Osteocyte (in vitro differentiated cells): ENCODE measurements at regions not wholly inside any gene's neighbourhood (a gene's known extent, or its start where the extent isn't known, plus 50 kb on each side); places are given as distances from the start of the nearest gene placed in this dataset.

Experiments used
- DNase-seq: peaks from one replicate; pipeline ENCODE4 v3.0.0; 2021; ENCODE audit warnings: mixed read lengths; ENCODE audit not compliant: unreplicated experiment; ENCODE audit errors: extremely low spot score
- H3K27ac Mint-ChIP-seq: one replicate; pipeline ENCODE4 v1.8.0; 2021; ENCODE audit warnings: mild to moderate bottlenecking, mixed read lengths; ENCODE audit not compliant: unreplicated experiment
- H3K27me3 Mint-ChIP-seq: one replicate; pipeline ENCODE4 v1.8.0; 2021; ENCODE audit warnings: mixed read lengths; ENCODE audit not compliant: unreplicated experiment
- H3K36me3 Mint-ChIP-seq: one replicate; pipeline ENCODE4 v1.8.0; 2021; ENCODE audit warnings: mixed read lengths; ENCODE audit not compliant: unreplicated experiment
- H3K4me1 Mint-ChIP-seq: one replicate; pipeline ENCODE4 v1.8.0; 2021; ENCODE audit warnings: mixed read lengths; ENCODE audit not compliant: unreplicated experiment
- H3K4me3 Mint-ChIP-seq: one replicate; pipeline ENCODE4 v1.8.0; 2021; ENCODE audit warnings: mild to moderate bottlenecking, moderate library complexity, mixed read lengths; ENCODE audit not compliant: unreplicated experiment
- H3K9me3 Mint-ChIP-seq: one replicate; pipeline ENCODE4 v1.8.0; 2021; ENCODE audit warnings: mixed read lengths; ENCODE audit not compliant: unreplicated experiment
- CTCF ChIP-seq: fragments of 200-600 bp; sonication (generic); IDR thresholded peaks from 2 replicates; pipeline ENCODE4 v1.5.0; 2021; ENCODE audit warnings: antibody characterized with exemption, mild to moderate bottlenecking, moderate library complexity

GRCh38 chr18:67200665-67201064 is 315.9 kb downstream of the DSEL start:
- no peaks in the 10 kb centered on the region for H3K9me3 Mint-ChIP-seq
- TF ChIP-seq CTCF: no peak
- H3K36me3 Mint-ChIP-seq: no peaks in the 10 kb centered on the region
- H3K27ac Mint-ChIP-seq: no peak overlapping the region
- H3K27me3 Mint-ChIP-seq: peaks cover 28% of the 10 kb centered on the region
- no peak for DNase-seq
- no peaks in the 10 kb centered on the region for H3K4me1 Mint-ChIP-seq
- no peak overlapping the region for H3K4me3 Mint-ChIP-seq

GRCh38 chr18:67199993-67200617 is 316.4 kb downstream of the DSEL start:
- H3K36me3 Mint-ChIP-seq: no peaks in the 10 kb centered on the region
- no peaks in the 10 kb centered on the region for H3K4me1 Mint-ChIP-seq
- no peak overlapping the region for H3K27ac Mint-ChIP-seq
- DNase-seq: no peak
- peak; percentile 74 for TF ChIP-seq CTCF
- no peaks in the 10 kb centered on the region for H3K9me3 Mint-ChIP-seq
- peaks cover 29% of the 10 kb centered on the region for H3K27me3 Mint-ChIP-seq
- H3K4me3 Mint-ChIP-seq: no peak overlapping the region

GRCh38 chr18:67194886-67195285 is 321.6 kb downstream of the DSEL start:
- Mint-ChIP-seq H3K36me3 (no peaks in the 10 kb centered on the region), H3K27ac (no peak overlapping the region), H3K9me3 (no peaks in the 10 kb centered on the region), H3K27me3 (peaks cover 27% of the 10 kb centered on the region), H3K4me3 (no peak overlapping the region), H3K4me1 (no peaks in the 10 kb centered on the region)
- no peak for DNase-seq
- no peak for TF ChIP-seq CTCF

GRCh38 chr18:67192535-67192934 is 324.0 kb downstream of the DSEL start:
- no peak for TF ChIP-seq CTCF
- Mint-ChIP-seq H3K27ac (no peak overlapping the region), H3K27me3 (peaks cover 28% of the 10 kb centered on the region), H3K4me3 (no peak overlapping the region), H3K36me3 (no peaks in the 10 kb centered on the region), H3K4me1 (no peaks in the 10 kb centered on the region), H3K9me3 (no peaks in the 10 kb centered on the region)
- DNase-seq: no peak

- Mint-ChIP-seq H3K27me3 (peaks cover 54% of the 10 kb centered on the region), H3K36me3 (no peaks in the 10 kb centered on the region)
Measured at GRCh38 chr18:67183398-67183797, 333.1 kb downstream of the DSEL start.

More at GRCh38 chr18:67183398-67183797, 333.1 kb downstream of the DSEL start:
- TF ChIP-seq CTCF: no peak
- Mint-ChIP-seq H3K27ac (no peak overlapping the region), H3K4me1 (no peaks in the 10 kb centered on the region), H3K9me3 (no peaks in the 10 kb centered on the region), H3K4me3 (no peak overlapping the region)
- no peak for DNase-seq
